WTC11 (cell line): ENCODE measurements at regions not wholly inside any gene's neighbourhood (a gene's known extent, or its start where the extent isn't known, plus 50 kb on each side); places are given as distances from the start of the nearest gene placed in this dataset.

ENCODE experiments used
- ATAC-seq: fragments of 200-7000 bp; cut with Tn5 transposase; 2 replicates; pipeline ENCODE4 v1.10.0; 2021; ENCODE audit warnings: mild to moderate bottlenecking, moderate library complexity
- CTCF ChIA-PET: fragments of 300-600 bp; sonication (Branson Sonifier 250); formaldehyde crosslinking; loops from one replicate; lab custom pipeline; 2021; ENCODE audit warnings: antibody characterized with exemption; lab: Charles Lee
- POLR2A ChIA-PET: fragments of 350-600 bp; sonication (Branson Sonifier 250); formaldehyde crosslinking; loops from one replicate; lab custom pipeline; 2021; ENCODE audit warnings: antibody characterized with exemption; lab: Charles Lee
- DNase-seq: peaks from one replicate; pipeline ENCODE4 v3.0.0; 2021; ENCODE audit warnings: low spot score
- H3K27ac Mint-ChIP-seq: 2 replicates; pipeline ENCODE4 v1.8.0; 2021; ENCODE audit warnings: mixed read lengths
- H3K27me3 Mint-ChIP-seq: 2 replicates; pipeline ENCODE4 v1.8.0; 2021; ENCODE audit warnings: low read depth, mild to moderate bottlenecking, moderate library complexity, mixed read lengths
- H3K36me3 Mint-ChIP-seq: 2 replicates; pipeline ENCODE4 v1.8.0; 2021; ENCODE audit warnings: mixed read lengths
- H3K4me1 Mint-ChIP-seq: 2 replicates; pipeline ENCODE4 v1.8.0; 2022; ENCODE audit warnings: mixed read lengths
- H3K4me3 Mint-ChIP-seq: 2 replicates; pipeline ENCODE4 v1.8.0; 2021; ENCODE audit warnings: mild to moderate bottlenecking, moderate library complexity, mixed read lengths
- H3K9me3 Mint-ChIP-seq: 2 replicates; pipeline ENCODE4 v1.8.0; 2021; ENCODE audit warnings: mixed read lengths
- CREM ChIP-seq: sonication (generic); formaldehyde crosslinking; IDR thresholded peaks from 2 replicates; pipeline ENCODE4 v1.8.1; 2022; ENCODE audit warnings: mild to moderate bottlenecking, missing genetic modification reagents, moderate library complexity
- FOXP1 ChIP-seq: sonication (generic); formaldehyde crosslinking; IDR thresholded peaks from 2 replicates; pipeline ENCODE4 v1.8.0; 2022; ENCODE audit warnings: missing genetic modification reagents, mild to moderate bottlenecking, moderate library complexity, borderline replicate concordance
- GRHL2 ChIP-seq: fragments of 250-450 bp; sonication (Bioruptor Pico); IDR thresholded peaks from 2 replicates; pipeline ENCODE4 v1.8.0; 2022; ENCODE audit warnings: mild to moderate bottlenecking, moderate library complexity; ENCODE audit not compliant: insufficient replicate concordance, severe bottlenecking
- IRF2 ChIP-seq: sonication (generic); formaldehyde crosslinking; IDR thresholded peaks from 2 replicates; pipeline ENCODE4 v1.8.0; 2022; ENCODE audit warnings: low read depth, missing genetic modification reagents, borderline replicate concordance
- NFE2L1 ChIP-seq: sonication (generic); formaldehyde crosslinking; IDR thresholded peaks from 2 replicates; pipeline ENCODE4 v1.8.1; 2023; ENCODE audit warnings: missing genetic modification reagents
- NFYB ChIP-seq: sonication (generic); formaldehyde crosslinking; conservative IDR thresholded peaks from 2 replicates; pipeline ENCODE4 v1.8.0; 2022; ENCODE audit warnings: low read depth, missing genetic modification reagents
- PRRX2 ChIP-seq: fragments of 250-450 bp; sonication (Bioruptor Pico); IDR thresholded peaks from 2 replicates; pipeline ENCODE4 v1.8.0; 2021; ENCODE audit warnings: mild to moderate bottlenecking
- TEAD1 ChIP-seq: sonication (generic); formaldehyde crosslinking; IDR thresholded peaks from 2 replicates; pipeline ENCODE4 v1.8.0; 2022; ENCODE audit warnings: mild to moderate bottlenecking, missing genetic modification reagents
- TEAD4 ChIP-seq: sonication (generic); formaldehyde crosslinking; IDR thresholded peaks from 2 replicates; pipeline ENCODE4 v1.8.0; 2022; ENCODE audit warnings: mild to moderate bottlenecking, missing genetic modification reagents
- ZBTB21 ChIP-seq: sonication (generic); formaldehyde crosslinking; IDR thresholded peaks from 2 replicates; pipeline ENCODE4 v1.8.1; 2023; ENCODE audit warnings: mild to moderate bottlenecking, missing genetic modification reagents, borderline replicate concordance
- ZNF138 ChIP-seq: sonication (generic); formaldehyde crosslinking; conservative IDR thresholded peaks from 2 replicates; pipeline ENCODE4 v1.8.1; 2022; ENCODE audit warnings: mild to moderate bottlenecking, moderate library complexity, missing genetic modification reagents
- ZNF263 ChIP-seq: sonication (generic); formaldehyde crosslinking; IDR thresholded peaks from 2 replicates; pipeline ENCODE4 v1.8.1; 2022; ENCODE audit warnings: low read depth, mild to moderate bottlenecking, moderate library complexity, missing genetic modification reagents
- ZNF317 ChIP-seq: sonication (generic); formaldehyde crosslinking; IDR thresholded peaks from 2 replicates; pipeline ENCODE4 v1.8.1; 2023; ENCODE audit warnings: low read depth, mild to moderate bottlenecking, moderate library complexity, missing genetic modification reagents, borderline replicate concordance
- ZNF423 ChIP-seq: fragments of 250-450 bp; sonication (Bioruptor Pico); IDR thresholded peaks from 2 replicates; pipeline ENCODE4 v2.1.2; 2022; ENCODE audit warnings: mild to moderate bottlenecking, moderate library complexity
- ZNF671 ChIP-seq: fragments of 250-450 bp; sonication (Bioruptor Pico); IDR thresholded peaks from 2 replicates; pipeline ENCODE4 v1.8.0; 2021; ENCODE audit warnings: mild to moderate bottlenecking
- TF ChIP-seq, protein P1 (sequence below): sonication (generic); formaldehyde crosslinking; IDR thresholded peaks from 2 replicates; pipeline ENCODE4 v1.8.0; 2023; ENCODE audit warnings: mild to moderate bottlenecking, missing genetic modification reagents
- TF ChIP-seq, protein P2 (sequence below): sonication (generic); formaldehyde crosslinking; IDR thresholded peaks from 2 replicates; pipeline ENCODE4 v1.8.1; 2022; ENCODE audit warnings: mild to moderate bottlenecking, missing genetic modification reagents, moderate library complexity, borderline replicate concordance
- TF ChIP-seq, protein P3 (sequence below): sonication (generic); formaldehyde crosslinking; IDR thresholded peaks from 2 replicates; pipeline ENCODE4 v1.8.1; 2022; ENCODE audit warnings: low read depth, missing genetic modification reagents, borderline replicate concordance
- TF ChIP-seq, protein P4 (sequence below): sonication (generic); formaldehyde crosslinking; IDR thresholded peaks from 2 replicates; pipeline ENCODE4 v1.8.0; 2022; ENCODE audit warnings: mild to moderate bottlenecking, missing genetic modification reagents
- TF ChIP-seq, protein P5 (sequence below): sonication (generic); formaldehyde crosslinking; IDR thresholded peaks from 2 replicates; pipeline ENCODE4 v1.8.1; 2023; ENCODE audit warnings: mild to moderate bottlenecking, missing genetic modification reagents

DNA sequence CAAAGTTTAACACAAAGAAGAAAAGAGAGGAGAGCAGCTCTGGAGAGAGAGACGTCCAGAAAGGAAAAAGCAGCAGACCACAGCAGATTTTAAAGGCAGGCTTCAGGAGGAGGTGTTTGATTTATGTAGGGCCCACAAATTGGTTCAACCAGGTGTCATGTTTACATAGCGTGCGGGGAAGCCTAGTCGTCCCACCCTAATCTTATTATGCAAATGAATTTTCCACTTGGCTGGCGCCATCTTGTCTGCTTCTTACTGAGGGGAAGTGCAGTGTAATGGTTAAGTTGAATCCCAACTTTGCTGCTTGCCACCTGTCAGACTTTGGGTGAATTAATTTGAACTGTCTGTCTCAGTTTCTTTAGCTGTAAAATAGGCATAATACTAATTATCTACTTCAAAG is 282.4 kb upstream of the CYRIA start (continued):
- TF ChIP-seq, protein P1, sequence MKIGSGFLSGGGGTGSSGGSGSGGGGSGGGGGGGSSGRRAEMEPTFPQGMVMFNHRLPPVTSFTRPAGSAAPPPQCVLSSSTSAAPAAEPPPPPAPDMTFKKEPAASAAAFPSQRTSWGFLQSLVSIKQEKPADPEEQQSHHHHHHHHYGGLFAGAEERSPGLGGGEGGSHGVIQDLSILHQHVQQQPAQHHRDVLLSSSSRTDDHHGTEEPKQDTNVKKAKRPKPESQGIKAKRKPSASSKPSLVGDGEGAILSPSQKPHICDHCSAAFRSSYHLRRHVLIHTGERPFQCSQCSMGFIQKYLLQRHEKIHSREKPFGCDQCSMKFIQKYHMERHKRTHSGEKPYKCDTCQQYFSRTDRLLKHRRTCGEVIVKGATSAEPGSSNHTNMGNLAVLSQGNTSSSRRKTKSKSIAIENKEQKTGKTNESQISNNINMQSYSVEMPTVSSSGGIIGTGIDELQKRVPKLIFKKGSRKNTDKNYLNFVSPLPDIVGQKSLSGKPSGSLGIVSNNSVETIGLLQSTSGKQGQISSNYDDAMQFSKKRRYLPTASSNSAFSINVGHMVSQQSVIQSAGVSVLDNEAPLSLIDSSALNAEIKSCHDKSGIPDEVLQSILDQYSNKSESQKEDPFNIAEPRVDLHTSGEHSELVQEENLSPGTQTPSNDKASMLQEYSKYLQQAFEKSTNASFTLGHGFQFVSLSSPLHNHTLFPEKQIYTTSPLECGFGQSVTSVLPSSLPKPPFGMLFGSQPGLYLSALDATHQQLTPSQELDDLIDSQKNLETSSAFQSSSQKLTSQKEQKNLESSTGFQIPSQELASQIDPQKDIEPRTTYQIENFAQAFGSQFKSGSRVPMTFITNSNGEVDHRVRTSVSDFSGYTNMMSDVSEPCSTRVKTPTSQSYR (CRISPR knock-in tag): no peak
- TF ChIP-seq FOXP1: no peak
- no peak for TF ChIP-seq IRF2 (CRISPR knock-in tag)
- TF ChIP-seq ZNF263 (CRISPR knock-in tag): no peak
- no peak for TF ChIP-seq ZNF138

DNA sequence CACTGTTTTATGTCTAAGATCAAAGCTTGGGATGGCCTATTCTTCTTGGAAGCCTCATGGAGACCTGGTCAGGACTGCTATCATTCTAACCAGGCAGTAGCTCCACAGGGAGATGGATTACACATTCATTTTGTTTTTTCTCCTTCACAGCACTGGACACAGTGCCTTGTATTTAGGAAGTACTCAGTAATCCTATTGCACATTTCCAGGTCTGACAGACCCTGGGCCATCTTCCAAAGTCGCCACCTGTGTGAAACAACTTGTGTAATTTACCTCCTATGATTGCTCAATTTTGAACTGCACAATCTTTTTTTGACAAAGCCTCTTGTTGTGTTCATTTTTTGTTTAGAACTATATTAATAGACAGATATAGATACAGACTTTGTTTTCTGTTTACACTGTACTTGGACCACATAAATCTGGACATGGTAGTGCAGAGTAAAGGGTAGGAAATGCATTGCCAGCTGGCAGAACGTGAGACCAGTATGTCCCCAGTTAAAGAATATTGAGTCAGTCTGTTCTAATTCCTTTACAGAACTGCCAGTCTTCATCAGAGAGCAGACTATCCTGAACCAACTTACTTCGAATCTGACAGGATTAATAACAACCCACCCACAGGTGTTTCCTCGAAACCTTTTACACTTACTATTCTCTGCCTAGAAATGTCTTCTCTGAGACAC is 277.8 kb upstream of the CYRIA start:
- TF ChIP-seq, protein P2, sequence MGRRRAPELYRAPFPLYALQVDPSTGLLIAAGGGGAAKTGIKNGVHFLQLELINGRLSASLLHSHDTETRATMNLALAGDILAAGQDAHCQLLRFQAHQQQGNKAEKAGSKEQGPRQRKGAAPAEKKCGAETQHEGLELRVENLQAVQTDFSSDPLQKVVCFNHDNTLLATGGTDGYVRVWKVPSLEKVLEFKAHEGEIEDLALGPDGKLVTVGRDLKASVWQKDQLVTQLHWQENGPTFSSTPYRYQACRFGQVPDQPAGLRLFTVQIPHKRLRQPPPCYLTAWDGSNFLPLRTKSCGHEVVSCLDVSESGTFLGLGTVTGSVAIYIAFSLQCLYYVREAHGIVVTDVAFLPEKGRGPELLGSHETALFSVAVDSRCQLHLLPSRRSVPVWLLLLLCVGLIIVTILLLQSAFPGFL (CRISPR knock-in tag): no peak
- TF ChIP-seq NFE2L1 (CRISPR knock-in tag) (no peak), ZNF671 (CRISPR knock-in tag) (no peak), ZBTB21 (CRISPR knock-in tag) (no peak), CREM (CRISPR knock-in tag) (no peak), GRHL2 (CRISPR knock-in tag) (no peak)
- TF ChIP-seq, protein P3, sequence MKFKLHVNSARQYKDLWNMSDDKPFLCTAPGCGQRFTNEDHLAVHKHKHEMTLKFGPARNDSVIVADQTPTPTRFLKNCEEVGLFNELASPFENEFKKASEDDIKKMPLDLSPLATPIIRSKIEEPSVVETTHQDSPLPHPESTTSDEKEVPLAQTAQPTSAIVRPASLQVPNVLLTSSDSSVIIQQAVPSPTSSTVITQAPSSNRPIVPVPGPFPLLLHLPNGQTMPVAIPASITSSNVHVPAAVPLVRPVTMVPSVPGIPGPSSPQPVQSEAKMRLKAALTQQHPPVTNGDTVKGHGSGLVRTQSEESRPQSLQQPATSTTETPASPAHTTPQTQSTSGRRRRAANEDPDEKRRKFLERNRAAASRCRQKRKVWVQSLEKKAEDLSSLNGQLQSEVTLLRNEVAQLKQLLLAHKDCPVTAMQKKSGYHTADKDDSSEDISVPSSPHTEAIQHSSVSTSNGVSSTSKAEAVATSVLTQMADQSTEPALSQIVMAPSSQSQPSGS (CRISPR knock-in tag): no peak
- TF ChIP-seq, protein P4, sequence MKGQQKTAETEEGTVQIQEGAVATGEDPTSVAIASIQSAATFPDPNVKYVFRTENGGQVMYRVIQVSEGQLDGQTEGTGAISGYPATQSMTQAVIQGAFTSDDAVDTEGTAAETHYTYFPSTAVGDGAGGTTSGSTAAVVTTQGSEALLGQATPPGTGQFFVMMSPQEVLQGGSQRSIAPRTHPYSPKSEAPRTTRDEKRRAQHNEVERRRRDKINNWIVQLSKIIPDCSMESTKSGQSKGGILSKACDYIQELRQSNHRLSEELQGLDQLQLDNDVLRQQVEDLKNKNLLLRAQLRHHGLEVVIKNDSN: no peak
- TF ChIP-seq, protein P5, sequence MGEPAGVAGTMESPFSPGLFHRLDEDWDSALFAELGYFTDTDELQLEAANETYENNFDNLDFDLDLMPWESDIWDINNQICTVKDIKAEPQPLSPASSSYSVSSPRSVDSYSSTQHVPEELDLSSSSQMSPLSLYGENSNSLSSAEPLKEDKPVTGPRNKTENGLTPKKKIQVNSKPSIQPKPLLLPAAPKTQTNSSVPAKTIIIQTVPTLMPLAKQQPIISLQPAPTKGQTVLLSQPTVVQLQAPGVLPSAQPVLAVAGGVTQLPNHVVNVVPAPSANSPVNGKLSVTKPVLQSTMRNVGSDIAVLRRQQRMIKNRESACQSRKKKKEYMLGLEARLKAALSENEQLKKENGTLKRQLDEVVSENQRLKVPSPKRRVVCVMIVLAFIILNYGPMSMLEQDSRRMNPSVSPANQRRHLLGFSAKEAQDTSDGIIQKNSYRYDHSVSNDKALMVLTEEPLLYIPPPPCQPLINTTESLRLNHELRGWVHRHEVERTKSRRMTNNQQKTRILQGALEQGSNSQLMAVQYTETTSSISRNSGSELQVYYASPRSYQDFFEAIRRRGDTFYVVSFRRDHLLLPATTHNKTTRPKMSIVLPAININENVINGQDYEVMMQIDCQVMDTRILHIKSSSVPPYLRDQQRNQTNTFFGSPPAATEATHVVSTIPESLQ (CRISPR knock-in tag): no peak
- TF ChIP-seq, all 79 proteins: peak for 0
- H3K36me3 Mint-ChIP-seq: no peaks in the 10 kb centered on the region
- DNase-seq (no peak), ATAC-seq (no peak)
- POLR2A ChIA-PET: no interaction called here
- CTCF ChIA-PET: no interaction called here
- no peaks in the 10 kb centered on the region for H3K4me1 Mint-ChIP-seq
- H3K9me3 Mint-ChIP-seq: 0 out of 2 replicates have a peak, but pooled peaks cover 6% of the 10 kb centered on the region
- H3K4me3 Mint-ChIP-seq: no peak overlapping the region
- no peaks in the 10 kb centered on the region for H3K27me3 Mint-ChIP-seq
- no peak overlapping the region for H3K27ac Mint-ChIP-seq

DNA sequence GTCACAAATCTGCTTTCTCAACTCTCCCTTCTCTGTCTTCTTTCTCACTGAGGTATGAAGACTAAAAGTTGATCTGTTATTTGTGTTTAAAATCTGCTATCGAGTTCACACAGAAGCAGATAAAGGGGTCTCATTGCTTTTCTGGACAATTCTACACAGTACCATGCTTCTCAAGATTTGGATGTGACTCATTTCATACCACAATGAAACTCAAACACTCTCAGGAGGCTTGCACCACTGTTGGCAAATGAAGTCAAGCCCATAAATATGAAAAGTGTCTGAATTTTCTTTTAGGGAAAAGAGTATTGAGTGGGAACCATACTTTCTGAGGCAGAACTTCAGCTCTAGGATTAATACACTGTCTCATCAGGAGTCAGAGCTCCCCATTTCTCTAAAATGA is 274.6 kb upstream of the CYRIA start:
- DNase-seq (no peak), ATAC-seq (no peak)
- Mint-ChIP-seq H3K27me3 (no peaks in the 10 kb centered on the region), H3K9me3 (0 out of 2 replicates have a peak, but pooled peaks cover 6% of the 10 kb centered on the region), H3K27ac (no peak overlapping the region), H3K4me1 (no peaks in the 10 kb centered on the region), H3K36me3 (no peaks in the 10 kb centered on the region), H3K4me3 (no peak overlapping the region)
- CTCF ChIA-PET: no interaction called here
- POLR2A ChIA-PET: no interaction called here
- TF ChIP-seq, protein P3 (CRISPR knock-in tag): no peak
- TF ChIP-seq ZNF671 (CRISPR knock-in tag) (no peak), ZNF317 (CRISPR knock-in tag) (no peak), TEAD1 (CRISPR knock-in tag) (no peak), PRRX2 (CRISPR knock-in tag) (no peak), ZNF423 (CRISPR knock-in tag) (no peak), NFYB (CRISPR knock-in tag) (no peak), TEAD4 (no peak)
- TF ChIP-seq, protein P1 (CRISPR knock-in tag): no peak
